ENCODE measurements at regions not wholly inside any gene's neighbourhood (a gene's known extent, or its start where the extent isn't known, plus 50 kb on each side); places are given as distances from the start of the nearest gene placed in this dataset.

DNA sequence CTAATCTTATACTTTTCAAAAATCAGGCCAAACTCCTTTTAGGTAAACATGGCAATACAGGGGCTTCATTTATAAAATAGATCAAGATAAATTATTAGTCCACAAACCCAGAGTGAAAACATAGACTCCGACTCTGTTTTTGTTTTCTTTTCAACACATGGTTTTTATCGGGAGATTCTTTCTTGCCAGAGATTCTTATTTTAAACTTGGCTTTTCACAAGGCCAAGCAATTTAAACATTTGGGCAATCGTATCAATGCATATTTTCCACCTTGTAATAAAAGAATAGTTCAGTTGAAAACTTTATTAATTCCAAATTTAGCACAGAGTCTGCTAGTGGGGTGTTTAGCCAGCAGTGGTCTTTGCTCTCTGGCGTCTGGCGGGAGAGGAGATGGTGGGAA, 71.9 kb downstream of the SOX11 start (continued):
- TF ChIP-seq, protein P1, sequence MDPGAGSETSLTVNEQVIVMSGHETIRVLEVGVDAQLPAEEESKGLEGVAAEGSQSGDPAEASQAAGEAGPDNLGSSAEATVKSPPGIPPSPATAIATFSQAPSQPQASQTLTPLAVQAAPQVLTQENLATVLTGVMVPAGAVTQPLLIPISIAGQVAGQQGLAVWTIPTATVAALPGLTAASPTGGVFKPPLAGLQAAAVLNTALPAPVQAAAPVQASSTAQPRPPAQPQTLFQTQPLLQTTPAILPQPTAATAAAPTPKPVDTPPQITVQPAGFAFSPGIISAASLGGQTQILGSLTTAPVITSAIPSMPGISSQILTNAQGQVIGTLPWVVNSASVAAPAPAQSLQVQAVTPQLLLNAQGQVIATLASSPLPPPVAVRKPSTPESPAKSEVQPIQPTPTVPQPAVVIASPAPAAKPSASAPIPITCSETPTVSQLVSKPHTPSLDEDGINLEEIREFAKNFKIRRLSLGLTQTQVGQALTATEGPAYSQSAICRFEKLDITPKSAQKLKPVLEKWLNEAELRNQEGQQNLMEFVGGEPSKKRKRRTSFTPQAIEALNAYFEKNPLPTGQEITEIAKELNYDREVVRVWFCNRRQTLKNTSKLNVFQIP (CRISPR knock-in tag; IDR thresholded peaks at IDR 0.05; ENCODE audit: borderline replicate concordance, low read depth): no peak
- TF ChIP-seq PPARA (CRISPR knock-in tag; IDR thresholded peaks at IDR 0.05; ENCODE audit: borderline replicate concordance) (no peak), OSR1 (CRISPR knock-in tag; IDR thresholded peaks at IDR 0.05) (no peak)

DNA sequence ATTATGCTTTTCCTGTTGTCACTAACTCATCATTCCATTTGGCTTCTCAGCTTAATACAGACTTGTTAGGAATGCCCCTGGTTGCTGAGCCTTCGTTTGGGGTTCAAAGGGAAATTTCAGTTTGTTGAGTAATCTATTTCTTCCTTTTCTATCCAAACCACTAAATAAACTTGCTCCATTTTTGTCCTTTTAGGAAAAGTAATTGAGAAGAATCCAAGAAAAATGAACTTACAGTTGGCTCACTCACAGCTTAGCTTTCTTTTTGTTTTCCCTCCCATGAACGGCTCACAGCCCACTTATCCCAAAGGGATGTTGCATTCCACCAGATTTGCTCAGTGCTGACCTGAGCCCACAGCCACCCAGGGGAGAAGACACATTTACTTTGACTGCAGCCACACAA, 73.9 kb downstream of the SOX11 start:
- no peak for TF ChIP-seq ZNF70 (CRISPR knock-in tag; IDR thresholded peaks at IDR 0.05)
- TF ChIP-seq, protein P2, sequence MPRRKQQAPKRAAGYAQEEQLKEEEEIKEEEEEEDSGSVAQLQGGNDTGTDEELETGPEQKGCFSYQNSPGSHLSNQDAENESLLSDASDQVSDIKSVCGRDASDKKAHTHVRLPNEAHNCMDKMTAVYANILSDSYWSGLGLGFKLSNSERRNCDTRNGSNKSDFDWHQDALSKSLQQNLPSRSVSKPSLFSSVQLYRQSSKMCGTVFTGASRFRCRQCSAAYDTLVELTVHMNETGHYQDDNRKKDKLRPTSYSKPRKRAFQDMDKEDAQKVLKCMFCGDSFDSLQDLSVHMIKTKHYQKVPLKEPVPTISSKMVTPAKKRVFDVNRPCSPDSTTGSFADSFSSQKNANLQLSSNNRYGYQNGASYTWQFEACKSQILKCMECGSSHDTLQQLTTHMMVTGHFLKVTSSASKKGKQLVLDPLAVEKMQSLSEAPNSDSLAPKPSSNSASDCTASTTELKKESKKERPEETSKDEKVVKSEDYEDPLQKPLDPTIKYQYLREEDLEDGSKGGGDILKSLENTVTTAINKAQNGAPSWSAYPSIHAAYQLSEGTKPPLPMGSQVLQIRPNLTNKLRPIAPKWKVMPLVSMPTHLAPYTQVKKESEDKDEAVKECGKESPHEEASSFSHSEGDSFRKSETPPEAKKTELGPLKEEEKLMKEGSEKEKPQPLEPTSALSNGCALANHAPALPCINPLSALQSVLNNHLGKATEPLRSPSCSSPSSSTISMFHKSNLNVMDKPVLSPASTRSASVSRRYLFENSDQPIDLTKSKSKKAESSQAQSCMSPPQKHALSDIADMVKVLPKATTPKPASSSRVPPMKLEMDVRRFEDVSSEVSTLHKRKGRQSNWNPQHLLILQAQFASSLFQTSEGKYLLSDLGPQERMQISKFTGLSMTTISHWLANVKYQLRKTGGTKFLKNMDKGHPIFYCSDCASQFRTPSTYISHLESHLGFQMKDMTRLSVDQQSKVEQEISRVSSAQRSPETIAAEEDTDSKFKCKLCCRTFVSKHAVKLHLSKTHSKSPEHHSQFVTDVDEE (CRISPR knock-in tag; IDR thresholded peaks at IDR 0.05): no peak
- TF ChIP-seq CSDC2 (CRISPR knock-in tag; IDR thresholded peaks at IDR 0.05): no peak
- no peak for TF ChIP-seq ZFP30 (CRISPR knock-in tag; IDR thresholded peaks at IDR 0.05)
- TF ChIP-seq ESRRG (CRISPR knock-in tag; IDR thresholded peaks at IDR 0.05): no peak
- TF ChIP-seq, protein P1 (CRISPR knock-in tag; IDR thresholded peaks at IDR 0.05; ENCODE audit: borderline replicate concordance, low read depth): no peak
- TF ChIP-seq SNAI2 (CRISPR knock-in tag; IDR thresholded peaks at IDR 0.05): no peak
- no peak for TF ChIP-seq ZNF8 (CRISPR knock-in tag; IDR thresholded peaks at IDR 0.05)
- TF ChIP-seq TOX (CRISPR knock-in tag; IDR thresholded peaks at IDR 0.05; ENCODE audit: borderline replicate concordance): no peak
- no peak for TF ChIP-seq TCF4 (CRISPR knock-in tag; IDR thresholded peaks at IDR 0.05; ENCODE audit: borderline replicate concordance)
- no peak for TF ChIP-seq ISL1 (CRISPR knock-in tag; IDR thresholded peaks at IDR 0.05)
- TF ChIP-seq, protein P3, sequence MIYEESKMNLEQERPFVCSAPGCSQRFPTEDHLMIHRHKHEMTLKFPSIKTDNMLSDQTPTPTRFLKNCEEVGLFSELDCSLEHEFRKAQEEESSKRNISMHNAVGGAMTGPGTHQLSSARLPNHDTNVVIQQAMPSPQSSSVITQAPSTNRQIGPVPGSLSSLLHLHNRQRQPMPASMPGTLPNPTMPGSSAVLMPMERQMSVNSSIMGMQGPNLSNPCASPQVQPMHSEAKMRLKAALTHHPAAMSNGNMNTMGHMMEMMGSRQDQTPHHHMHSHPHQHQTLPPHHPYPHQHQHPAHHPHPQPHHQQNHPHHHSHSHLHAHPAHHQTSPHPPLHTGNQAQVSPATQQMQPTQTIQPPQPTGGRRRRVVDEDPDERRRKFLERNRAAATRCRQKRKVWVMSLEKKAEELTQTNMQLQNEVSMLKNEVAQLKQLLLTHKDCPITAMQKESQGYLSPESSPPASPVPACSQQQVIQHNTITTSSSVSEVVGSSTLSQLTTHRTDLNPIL (CRISPR knock-in tag; IDR thresholded peaks at IDR 0.05; ENCODE audit: low read depth): no peak
- no peak for TF ChIP-seq RARB (CRISPR knock-in tag; IDR thresholded peaks at IDR 0.05)

DNA sequence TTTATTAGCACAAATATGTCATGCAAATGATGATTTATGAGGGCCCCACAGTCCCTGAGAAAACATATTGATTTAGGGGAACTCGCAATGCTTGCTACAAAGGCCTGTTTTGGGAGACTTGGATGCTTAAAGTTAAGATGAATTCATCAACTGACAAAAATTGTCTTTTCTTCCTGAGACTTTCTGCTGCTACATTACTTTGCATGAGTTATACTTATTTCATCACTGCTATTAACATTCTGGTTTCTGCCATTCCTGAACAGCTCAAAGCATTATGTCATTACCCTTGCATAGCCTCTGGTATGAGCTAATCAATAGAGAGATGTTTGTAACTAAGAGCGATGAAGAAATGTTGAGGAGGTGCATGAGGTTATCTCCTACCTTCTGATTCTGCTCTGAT, 74.4 kb downstream of the SOX11 start:
- no peak for TF ChIP-seq OSR1 (CRISPR knock-in tag; IDR thresholded peaks at IDR 0.05)
- no peak for TF ChIP-seq ESRRG (CRISPR knock-in tag; IDR thresholded peaks at IDR 0.05)
- TF ChIP-seq, protein P3 (CRISPR knock-in tag; IDR thresholded peaks at IDR 0.05; ENCODE audit: low read depth): no peak
- TF ChIP-seq ZFP30 (CRISPR knock-in tag; IDR thresholded peaks at IDR 0.05): no peak
- no peak for TF ChIP-seq ZNF565 (CRISPR knock-in tag; conservative IDR thresholded peaks at IDR 0.05; ENCODE audit: low read depth)
- TF ChIP-seq, protein P4, sequence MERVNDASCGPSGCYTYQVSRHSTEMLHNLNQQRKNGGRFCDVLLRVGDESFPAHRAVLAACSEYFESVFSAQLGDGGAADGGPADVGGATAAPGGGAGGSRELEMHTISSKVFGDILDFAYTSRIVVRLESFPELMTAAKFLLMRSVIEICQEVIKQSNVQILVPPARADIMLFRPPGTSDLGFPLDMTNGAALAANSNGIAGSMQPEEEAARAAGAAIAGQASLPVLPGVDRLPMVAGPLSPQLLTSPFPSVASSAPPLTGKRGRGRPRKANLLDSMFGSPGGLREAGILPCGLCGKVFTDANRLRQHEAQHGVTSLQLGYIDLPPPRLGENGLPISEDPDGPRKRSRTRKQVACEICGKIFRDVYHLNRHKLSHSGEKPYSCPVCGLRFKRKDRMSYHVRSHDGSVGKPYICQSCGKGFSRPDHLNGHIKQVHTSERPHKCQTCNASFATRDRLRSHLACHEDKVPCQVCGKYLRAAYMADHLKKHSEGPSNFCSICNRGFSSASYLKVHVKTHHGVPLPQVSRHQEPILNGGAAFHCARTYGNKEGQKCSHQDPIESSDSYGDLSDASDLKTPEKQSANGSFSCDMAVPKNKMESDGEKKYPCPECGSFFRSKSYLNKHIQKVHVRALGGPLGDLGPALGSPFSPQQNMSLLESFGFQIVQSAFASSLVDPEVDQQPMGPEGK (CRISPR knock-in tag; IDR thresholded peaks at IDR 0.05; ENCODE audit: borderline replicate concordance): no peak
- TF ChIP-seq, protein P2 (CRISPR knock-in tag; IDR thresholded peaks at IDR 0.05): no peak
- TF ChIP-seq ZNF8 (CRISPR knock-in tag; IDR thresholded peaks at IDR 0.05): no peak
- TF ChIP-seq BACH2 (CRISPR knock-in tag; IDR thresholded peaks at IDR 0.05; ENCODE audit: borderline replicate concordance): no peak
- no peak for TF ChIP-seq CSDC2 (CRISPR knock-in tag; IDR thresholded peaks at IDR 0.05)
- TF ChIP-seq ZFP3 (CRISPR knock-in tag; IDR thresholded peaks at IDR 0.05): no peak
- no peak for TF ChIP-seq ISL1 (CRISPR knock-in tag; IDR thresholded peaks at IDR 0.05)
- TF ChIP-seq ARNTL (CRISPR knock-in tag; IDR thresholded peaks at IDR 0.05; ENCODE audit: borderline replicate concordance, low read depth): no peak
- no peak for ATAC-seq

More for the DNA sequence above, 73.9 kb downstream of the SOX11 start:
- no peak for ATAC-seq

All from SK-N-SH treated with all-trans-retinoic acid at 6 μM for 48 hours (cell line).